ENCODE measurements at regions not wholly inside any gene's neighbourhood (a gene's known extent, or its start where the extent isn't known, plus 50 kb on each side); places are given as distances from the start of the nearest gene placed in this dataset.

DNA sequence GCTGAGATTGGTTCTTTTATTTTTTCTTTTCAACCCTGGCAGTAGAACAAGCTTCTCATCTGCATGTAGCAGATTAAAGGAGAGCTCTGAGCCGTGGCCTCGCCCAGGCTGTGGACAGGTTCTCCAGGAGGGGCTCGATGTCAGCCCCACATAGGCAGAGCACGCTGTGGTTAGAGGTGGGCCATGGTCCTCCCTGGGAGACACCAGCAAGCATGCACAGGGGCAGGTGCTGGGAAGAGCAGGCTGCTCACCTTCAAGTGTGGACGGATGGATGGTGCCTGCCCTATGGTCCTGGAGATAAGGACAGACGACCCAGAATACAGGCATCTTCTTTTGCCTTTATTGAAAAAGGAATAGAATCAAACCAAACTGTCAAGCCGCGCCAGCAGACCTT is 634.8 kb downstream of the BRD1 start:
- Histone ChIP-seq H3K9me2 (replicated peaks; ENCODE audit: insufficient read depth, low read length) (no peaks in the 10 kb centered on the region), H3K36me3 (ENCODE audit: low read length) (no peaks in the 10 kb centered on the region), H3F3A (ENCODE audit: insufficient read depth) (no peaks in the 10 kb centered on the region), H3K79me2 (ENCODE audit: insufficient read depth, low read length) (no peaks in the 10 kb centered on the region), H3K9ac (ENCODE audit: low read length) (no peak overlapping the region), H3K27ac (ENCODE audit: low read depth, low read length) (no peak overlapping the region), H4K20me1 (ENCODE audit: low read depth, low read length) (no peaks in the 10 kb centered on the region), H3K9me3 (ENCODE audit: insufficient read depth, low read length) (no peaks in the 10 kb centered on the region), H3K4me3 (ENCODE audit: insufficient read depth, low read length, poor library complexity, severe bottlenecking) (no peak overlapping the region), H3K4me2 (ENCODE audit: low read depth, low read length, poor library complexity, severe bottlenecking) (no peak overlapping the region), H3K27me3 (ENCODE audit: low read length) (no peaks in the 10 kb centered on the region), H2AFZ (ENCODE audit: low read depth, low read length, severe bottlenecking) (no peak overlapping the region)
- no peak for TF ChIP-seq EZH2phosphoT487 (conservative IDR thresholded peaks at IDR 0.05; ENCODE audit: low read length)
- TF ChIP-seq CTCF (IDR thresholded peaks at IDR 0.05; ENCODE audit: insufficient read depth, low read length, poor library complexity, severe bottlenecking): no peak

DNA sequence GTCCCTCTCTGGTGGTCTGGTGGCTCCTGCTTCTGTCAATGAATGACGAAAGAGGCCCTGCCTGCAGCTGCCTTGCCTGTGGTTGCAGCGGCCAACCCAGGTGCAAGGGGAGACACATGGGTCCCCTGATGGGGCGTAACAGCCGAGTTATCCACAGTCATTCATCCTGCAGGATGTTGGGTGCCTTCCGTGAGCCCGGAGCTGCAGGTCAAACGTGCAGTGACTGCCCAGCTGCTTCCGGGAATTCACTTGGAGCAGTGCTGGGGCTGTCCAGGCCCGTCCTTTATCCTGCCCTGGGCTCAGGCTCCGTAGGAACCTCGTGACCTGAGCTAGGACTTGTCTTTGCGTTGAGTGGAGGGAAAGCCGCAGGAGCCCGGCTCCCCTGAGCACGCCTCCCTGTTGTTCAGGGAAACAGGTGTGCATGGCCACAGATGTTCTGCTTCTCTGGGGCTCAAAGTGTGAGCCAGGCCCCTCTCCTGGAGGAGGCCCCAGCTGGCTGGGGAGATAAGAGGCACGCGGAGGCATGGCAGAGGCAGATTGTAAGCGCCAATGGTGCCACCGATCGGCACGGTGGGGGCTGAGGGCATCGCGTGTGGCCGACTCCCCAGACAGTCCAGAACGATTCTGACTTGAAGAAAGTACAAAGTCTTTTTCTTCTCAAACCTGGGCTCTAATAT is 635.4 kb downstream of the BRD1 start:
- no peak overlapping the region for H3K27ac ChIP-seq (ENCODE audit: low read depth, low read length)
- TF ChIP-seq EZH2phosphoT487 (conservative IDR thresholded peaks at IDR 0.05; ENCODE audit: low read length) (no peak), CTCF (IDR thresholded peaks at IDR 0.05; ENCODE audit: insufficient read depth, low read length, poor library complexity, severe bottlenecking) (no peak)
- no peaks in the 10 kb centered on the region for H3K36me3 ChIP-seq (ENCODE audit: low read length)
- no peak overlapping the region for H3K4me3 ChIP-seq (ENCODE audit: insufficient read depth, low read length, poor library complexity, severe bottlenecking)
- no peaks in the 10 kb centered on the region for H3K79me2 ChIP-seq (ENCODE audit: insufficient read depth, low read length)
- H3K9me3 ChIP-seq (ENCODE audit: insufficient read depth, low read length): no peaks in the 10 kb centered on the region
- H2AFZ ChIP-seq (ENCODE audit: low read depth, low read length, severe bottlenecking): no peak overlapping the region
- no peaks in the 10 kb centered on the region for H3F3A ChIP-seq (ENCODE audit: insufficient read depth)
- H3K9ac ChIP-seq (ENCODE audit: low read length): no peak overlapping the region
- H3K4me2 ChIP-seq (ENCODE audit: low read depth, low read length, poor library complexity, severe bottlenecking): no peak overlapping the region
- H3K27me3 ChIP-seq (ENCODE audit: low read length): no peaks in the 10 kb centered on the region
- no peaks in the 10 kb centered on the region for H4K20me1 ChIP-seq (ENCODE audit: low read depth, low read length)
- H3K9me2 ChIP-seq (replicated peaks; ENCODE audit: insufficient read depth, low read length): no peaks in the 10 kb centered on the region

DNA sequence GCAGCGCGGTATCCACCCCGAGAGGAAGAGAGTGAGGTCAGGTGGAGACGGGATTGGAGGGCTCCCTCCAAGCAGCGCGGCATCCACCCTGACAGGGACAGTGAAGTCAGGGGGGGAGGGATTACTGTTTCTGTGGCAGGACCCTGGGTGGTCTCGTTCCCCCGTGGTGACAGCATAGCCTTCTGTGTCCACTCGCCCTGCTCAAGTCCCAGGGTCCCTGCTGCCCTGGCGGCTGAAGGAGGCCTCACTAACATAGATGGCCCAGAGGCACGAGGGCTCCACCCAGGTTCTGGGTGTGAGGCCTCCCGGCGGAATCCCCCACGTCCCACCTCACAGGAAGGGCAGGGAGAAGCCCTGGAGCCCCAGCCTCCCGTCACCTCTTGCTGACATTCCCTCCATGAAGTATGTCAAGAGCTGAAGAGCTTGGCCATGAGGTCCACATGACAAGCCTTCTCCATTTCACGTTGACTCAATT is 636.1 kb downstream of the BRD1 start:
- no peaks in the 10 kb centered on the region for H3K27me3 ChIP-seq (ENCODE audit: low read length)
- no peak overlapping the region for H3K9ac ChIP-seq (ENCODE audit: low read length)
- H3K9me3 ChIP-seq (ENCODE audit: insufficient read depth, low read length): no peaks in the 10 kb centered on the region

More for the DNA sequence above, 636.1 kb downstream of the BRD1 start:
- Histone ChIP-seq H3K79me2 (ENCODE audit: insufficient read depth, low read length) (no peaks in the 10 kb centered on the region), H3F3A (ENCODE audit: insufficient read depth) (no peaks in the 10 kb centered on the region), H2AFZ (ENCODE audit: low read depth, low read length, severe bottlenecking) (no peak overlapping the region), H3K36me3 (ENCODE audit: low read length) (no peaks in the 10 kb centered on the region), H3K27ac (ENCODE audit: low read depth, low read length) (no peak overlapping the region), H3K9me2 (replicated peaks; ENCODE audit: insufficient read depth, low read length) (no peaks in the 10 kb centered on the region), H4K20me1 (ENCODE audit: low read depth, low read length) (no peaks in the 10 kb centered on the region), H3K4me3 (ENCODE audit: insufficient read depth, low read length, poor library complexity, severe bottlenecking) (no peak overlapping the region), H3K4me2 (ENCODE audit: low read depth, low read length, poor library complexity, severe bottlenecking) (no peak overlapping the region)
- TF ChIP-seq CTCF (IDR thresholded peaks at IDR 0.05; ENCODE audit: insufficient read depth, low read length, poor library complexity, severe bottlenecking): no peak
- TF ChIP-seq EZH2phosphoT487 (conservative IDR thresholded peaks at IDR 0.05; ENCODE audit: low read length): no peak
